Heart left ventricle (tissue), 16 donors: ENCODE measurements at regions not wholly inside any gene's neighbourhood (a gene's known extent, or its start where the extent isn't known, plus 50 kb on each side); places are given as distances from the start of the nearest gene placed in this dataset.

Experiments
- ATAC-seq, 4 donors: fragments of 200-7000 bp; cut with Tn5 transposase; one replicate each; pipeline ENCODE4 v1.9.1; 2020 to 2022; ENCODE audit warnings: moderate library complexity in 4 of 4, mild to moderate bottlenecking in 3 of 4, moderate number of reproducible peaks in 1 of 4
- DNase-seq, 5 donors: peaks; one replicate each; pipeline ENCODE4 v3.0.0-alpha.2; 2020
- H3K27ac ChIP-seq, 12 donors: fragments of 200-600 bp; sonication (generic) in 4 of 12; one replicate each; pipeline versions ENCODE4 v1.5.0 to v1.8.0; 2016 to 2022; ENCODE audit warnings: mild to moderate bottlenecking in 2 of 12
- H3K27me3 ChIP-seq, 9 donors: fragments of 200-600 bp; sonication (generic) in 2 of 9; one replicate each; pipeline versions ENCODE4 v1.5.1 to v1.8.0; 2016 to 2022; ENCODE audit warnings: mild to moderate bottlenecking in 3 of 9
- H3K36me3 ChIP-seq, 9 donors: fragments of 200-600 bp; sonication (generic) in 2 of 9; one replicate each; pipeline versions ENCODE4 v1.5.0 to v1.8.0; 2018 to 2022; ENCODE audit warnings: mild to moderate bottlenecking in 2 of 9
- H3K4me1 ChIP-seq, 12 donors: fragments of 200-600 bp; sonication (generic) in 4 of 12; one replicate each; pipeline versions ENCODE4 v1.5.0 to v1.8.0; 2016 to 2022; ENCODE audit warnings: mild to moderate bottlenecking in 3 of 12
- H3K4me3 ChIP-seq, 12 donors: fragments of 200-600 bp; sonication (generic) in 4 of 12; one replicate each; pipeline versions ENCODE4 v1.5.0 to v1.8.0; 2017 to 2022; ENCODE audit warnings: mild to moderate bottlenecking in 9 of 12, moderate library complexity in 4 of 12
- H3K9me3 ChIP-seq, 12 donors: fragments of 200-600 bp; sonication (generic) in 4 of 12; one replicate each; pipeline versions ENCODE4 v1.5.0 to v1.8.0; 2016 to 2022; ENCODE audit warnings: mild to moderate bottlenecking in 1 of 12
- CTCF ChIP-seq, 12 donors: fragments of 200-600 bp; sonication (generic) in 4 of 12; IDR thresholded peaks; one replicate each; pipeline versions ENCODE4 v1.5.0 to v1.8.0; 2018 to 2022; ENCODE audit warnings: antibody characterized with exemption in 12 of 12, mild to moderate bottlenecking in 5 of 12
- POLR2A ChIP-seq, 2 donors: fragments of 450-650 bp; IDR thresholded peaks; one replicate each; pipeline ENCODE4 v1.6.1; 2017; ENCODE audit warnings: antibody characterized with exemption in 2 of 2, mild to moderate bottlenecking in 2 of 2, moderate library complexity in 2 of 2
- WGBS, 4 donors: extraction: QIAGEN DNeasy Blood & Tissue Kit in 2 of 4; methylation state at CpG; one replicate each; pipeline versions ENCODE4 v1.1.5 to v1.1.7; 2013 to 2018; 5-methylcytosine and 5-hydroxymethylcytosine counted together
- intact Hi-C, 10 donors: fragments of 100-400 bp; cut with DNase I; formaldehyde crosslinking; loops; one replicate each; pipeline versions ENCODE4 v1.11.1 to v1.14.2; 2022
- donor health status: ischemic (EF 13 %, LVEDD 7.1; RV severe dilation, severe dysfunction).
- donor health status: healthy with polysubstance abuse.
- donor health status: DM: no; HTN: yes; CAD: no.
- donor health status: DM: no; HTN: no; CAD: no.
- donor health status: ischemic (EF 25% LVEDD 6.9; RV normal size, moderate dysfunction).
- donor health status: ischemic (EF 25% LVEDD 5.7; RV mildly dilated, moderate dysfunction).
- donor health status: healthy.
- donor health status: DM: yes; HTN: yes; CAD: no.
- donor health status: ischemic (EF 35%, LVEDD 5.7; RV mildly dilated, moderate dysfunction).
- donor health status: nonischemic (EF 11% LVEDD 7.7; RV severe dilation, severe dysfunction).
- donor health status: DM: yes; HTN: yes; CAD: no.
- donor health status: PGD.
- donor health status: ischemic (EF 29% LVEDD 5.4; RV normal size, mild dysfunction).
- donor health status: nonischemic (EF 23%, LVEDD 6.1; RV moderate dilation, normal function).

GRCh38 chr3:162956711-162957110 is 1460.1 kb downstream of the OTOL1 start:
- Histone ChIP-seq H3K9me3 (peaks cover 0 to 3% (median 0%) of the 10 kb centered on the region in 12 donors), H3K36me3 (no peaks in the 10 kb centered on the region), H3K4me3 (no peak overlapping the region), H3K4me1 (no peaks in the 10 kb centered on the region), H3K27me3 (no peaks in the 10 kb centered on the region), H3K27ac (no peak overlapping the region)
- no peak for ATAC-seq
- no peak for DNase-seq
- TF ChIP-seq CTCF (IDR thresholded peaks at IDR 0.05), result no peak
- no peak for TF ChIP-seq POLR2A (IDR thresholded peaks at IDR 0.05)
- intact Hi-C loops, result no loop called here

- intact Hi-C loops, result no loop called here
- TF ChIP-seq CTCF (IDR thresholded peaks at IDR 0.05) (no peak), POLR2A (IDR thresholded peaks at IDR 0.05) (no peak)
- Histone ChIP-seq H3K36me3 (no peaks in the 10 kb centered on the region), H3K27me3 (no peaks in the 10 kb centered on the region), H3K27ac (no peak overlapping the region), H3K4me3 (no peak overlapping the region), H3K4me1 (no peaks in the 10 kb centered on the region), H3K9me3 (peaks cover 0 to 16% (median 0%) of the 10 kb centered on the region in 12 donors)
- no peak for ATAC-seq
- WGBS, 4 donors, result 71 to 79% (median 72%) methylated on average over 1 of the region's 1 CpG
- no peak for DNase-seq
Observed at GRCh38 chr3:162960269-162960668, 1463.7 kb downstream of the OTOL1 start.

GRCh38 chr3:162970292-162970691 is 1473.7 kb downstream of the OTOL1 start:
- 85 to 95% (median 90%) methylated on average over 1 of the region's 1 CpG for WGBS, 4 donors
- H3K36me3 ChIP-seq, result no peaks in the 10 kb centered on the region
- H3K4me3 ChIP-seq, result no peak overlapping the region
- no peak for DNase-seq
- H3K4me1 ChIP-seq, result no peaks in the 10 kb centered on the region
- TF ChIP-seq CTCF (IDR thresholded peaks at IDR 0.05) (no peak), POLR2A (IDR thresholded peaks at IDR 0.05) (no peak)
- intact Hi-C loops, result no loop called here
- H3K9me3 ChIP-seq, result peaks cover 0 to 15% (median 0%) of the 10 kb centered on the region in 12 donors
- no peak overlapping the region for H3K27ac ChIP-seq
- H3K27me3 ChIP-seq, result no peaks in the 10 kb centered on the region
- no peak for ATAC-seq

GRCh38 chr3:162971715-162972114 is 1475.1 kb downstream of the OTOL1 start:
- H3K36me3 ChIP-seq, result no peaks in the 10 kb centered on the region
- H3K27me3 ChIP-seq, result no peaks in the 10 kb centered on the region
- intact Hi-C loops, result no loop called here
- no peak overlapping the region for H3K27ac ChIP-seq
- ATAC-seq, result no peak
- no peak for DNase-seq
- no peaks in the 10 kb centered on the region for H3K4me1 ChIP-seq
- H3K4me3 ChIP-seq, result no peak overlapping the region
- no peak for TF ChIP-seq CTCF (IDR thresholded peaks at IDR 0.05)
- TF ChIP-seq POLR2A (IDR thresholded peaks at IDR 0.05), result no peak
- WGBS, 4 donors, result 86 to 90% (median 89%) methylated on average over 2 of the region's 2 CpGs
- peaks cover 0 to 8% (median 0%) of the 10 kb centered on the region in 12 donors for H3K9me3 ChIP-seq
